HEK293 (cell line): ENCODE measurements at regions not wholly inside any gene's neighbourhood (a gene's known extent, or its start where the extent isn't known, plus 50 kb on each side); places are given as distances from the start of the nearest gene placed in this dataset.

Experiments
- CTCF ChIA-PET: fragments of 350-600 bp; formaldehyde crosslinking; extraction: SDS; loops from one replicate; lab custom pipeline; 2021; ENCODE audit warnings: antibody characterized with exemption; lab: Yijun Ruan, JAX
- POLR2A ChIA-PET: fragments of 300-600 bp; formaldehyde crosslinking; extraction: SDS; loops from one replicate; lab custom pipeline; 2020; ENCODE audit warnings: antibody characterized with exemption, inconsistent platforms; lab: Yijun Ruan, JAX
- H3K27ac ChIP-seq: fragments of 200-500 bp; sonication (Bioruptor generic); 2 replicates; pipeline ENCODE4 v1.5.1; 2014; ENCODE audit warnings: low read depth, low read length, control low read depth, inconsistent platforms; ENCODE audit errors: extremely low read depth
- H3K36me3 ChIP-seq, 2 experiments: fragments of 200-500 bp in 1 of 2; sonication (Bioruptor generic) in 1 of 2; 1 replicate in 1 of 2; 2 replicates in 1 of 2; pipeline ENCODE4 v1.5.1; 2014 to 2017; ENCODE audit warnings: inconsistent platforms in 2 of 2, low read length in 2 of 2; ENCODE audit not compliant: control insufficient read depth in 2 of 2, insufficient read depth in 1 of 2
- H3K4me1 ChIP-seq: fragments of 200-500 bp; sonication (Bioruptor generic); 2 replicates; pipeline ENCODE4 v1.5.1; 2014; ENCODE audit warnings: mild to moderate bottlenecking, low read length, inconsistent platforms; ENCODE audit not compliant: control insufficient read depth, insufficient read depth
- H3K4me3 ChIP-seq: 2 replicates; pipeline ENCODE4 v1.5.1; 2011; ENCODE audit warnings: low read depth, mild to moderate bottlenecking, control low read depth, low read length, moderate library complexity
- H3K9me3 ChIP-seq: fragments of 200-500 bp; sonication (Bioruptor generic); 2 replicates; pipeline ENCODE4 v1.5.1; 2014; ENCODE audit warnings: low read depth, low read length, inconsistent platforms; ENCODE audit not compliant: control insufficient read depth, insufficient read depth
- BCL6B ChIP-seq: fragments of 450-650 bp; formaldehyde crosslinking; IDR thresholded peaks from 2 replicates; pipeline ENCODE4 v1.5.1; 2017; ENCODE audit warnings: missing biosample characterization, missing genetic modification characterization
- IKZF3 ChIP-seq: fragments of 450-650 bp; IDR thresholded peaks from 2 replicates; pipeline ENCODE4 v1.5.0; 2018; ENCODE audit warnings: missing biosample characterization, mild to moderate bottlenecking, missing genetic modification characterization, moderate library complexity
- INSM2 ChIP-seq: fragments of 450-650 bp; formaldehyde crosslinking; IDR thresholded peaks from 2 replicates; pipeline ENCODE4 v1.5.1; 2016; ENCODE audit warnings: missing biosample characterization, missing genetic modification characterization
- SCRT2 ChIP-seq: fragments of 450-650 bp; formaldehyde crosslinking; IDR thresholded peaks from 2 replicates; pipeline ENCODE4 v1.5.1; 2016; ENCODE audit warnings: missing biosample characterization, missing genetic modification characterization
- SP7 ChIP-seq: fragments of 450-650 bp; formaldehyde crosslinking; IDR thresholded peaks from 2 replicates; pipeline ENCODE4 v1.5.1; 2016; ENCODE audit warnings: missing biosample characterization, missing genetic modification characterization
- YY1 ChIP-seq: fragments of 450-650 bp; formaldehyde crosslinking; IDR thresholded peaks from 2 replicates; pipeline ENCODE4 v1.5.1; 2018; ENCODE audit warnings: missing biosample characterization, missing genetic modification characterization
- ZBTB10 ChIP-seq: fragments of 450-650 bp; formaldehyde crosslinking; IDR thresholded peaks from 2 replicates; pipeline ENCODE4 v1.5.1; 2016; ENCODE audit warnings: missing biosample characterization, missing genetic modification characterization
- ZFP37 ChIP-seq: fragments of 450-650 bp; formaldehyde crosslinking; IDR thresholded peaks from 2 replicates; pipeline ENCODE4 v1.5.1; 2016; ENCODE audit warnings: missing biosample characterization, missing genetic modification characterization
- ZNF112 ChIP-seq: fragments of 450-650 bp; formaldehyde crosslinking; IDR thresholded peaks from 2 replicates; pipeline ENCODE4 v1.5.0; 2017; ENCODE audit warnings: missing biosample characterization, missing genetic modification characterization
- ZNF140 ChIP-seq: fragments of 450-650 bp; formaldehyde crosslinking; IDR thresholded peaks from 2 replicates; pipeline ENCODE4 v1.5.1; 2016; ENCODE audit warnings: missing biosample characterization, missing genetic modification characterization
- ZNF175 ChIP-seq: fragments of 450-650 bp; formaldehyde crosslinking; IDR thresholded peaks from 2 replicates; pipeline ENCODE4 v1.5.1; 2016; ENCODE audit warnings: missing biosample characterization, missing genetic modification characterization
- ZNF18 ChIP-seq: fragments of 450-650 bp; formaldehyde crosslinking; IDR thresholded peaks from 2 replicates; pipeline ENCODE4 v1.5.1; 2016; ENCODE audit warnings: missing biosample characterization, missing genetic modification characterization
- ZNF223 ChIP-seq: fragments of 450-650 bp; formaldehyde crosslinking; IDR thresholded peaks from 2 replicates; pipeline ENCODE4 v1.5.1; 2016; ENCODE audit warnings: missing biosample characterization, missing genetic modification characterization
- ZNF23 ChIP-seq: fragments of 450-650 bp; formaldehyde crosslinking; IDR thresholded peaks from 2 replicates; pipeline ENCODE4 v1.5.1; 2016; ENCODE audit warnings: missing biosample characterization, missing genetic modification characterization, borderline replicate concordance
- ZNF274 ChIP-seq, 2 experiments: fragments of 200-500 bp in 1 of 2; fragments of 450-650 bp in 1 of 2; sonication (Bioruptor generic) in 1 of 2; formaldehyde crosslinking in 1 of 2; IDR thresholded peaks; 2 replicates each; pipeline versions ENCODE4 v1.5.1 to v1.6.1; 2014 to 2016; ENCODE audit warnings: borderline replicate concordance in 1 of 2, inconsistent platforms in 1 of 2, low read length in 1 of 2, missing biosample characterization in 1 of 2, missing genetic modification characterization in 1 of 2
- ZNF488 ChIP-seq: fragments of 450-650 bp; formaldehyde crosslinking; IDR thresholded peaks from 2 replicates; pipeline ENCODE4 v1.5.1; 2016; ENCODE audit warnings: missing biosample characterization, missing genetic modification characterization
- ZNF501 ChIP-seq: fragments of 450-650 bp; formaldehyde crosslinking; IDR thresholded peaks from 2 replicates; pipeline ENCODE4 v1.5.1; 2016; ENCODE audit warnings: missing biosample characterization, missing genetic modification characterization
- ZNF521 ChIP-seq: fragments of 450-650 bp; formaldehyde crosslinking; IDR thresholded peaks from 2 replicates; pipeline ENCODE4 v1.5.1; 2017; ENCODE audit warnings: missing biosample characterization, mild to moderate bottlenecking, missing genetic modification characterization
- ZNF555 ChIP-seq: fragments of 450-650 bp; formaldehyde crosslinking; conservative IDR thresholded peaks from 2 replicates; pipeline ENCODE4 v1.5.1; 2017; ENCODE audit warnings: missing biosample characterization, mild to moderate bottlenecking, missing genetic modification characterization, inconsistent platforms
- ZNF621 ChIP-seq: fragments of 450-650 bp; formaldehyde crosslinking; IDR thresholded peaks from 2 replicates; pipeline ENCODE4 v1.5.1; 2017; ENCODE audit warnings: missing biosample characterization, missing genetic modification characterization
- ZNF629 ChIP-seq: fragments of 450-650 bp; formaldehyde crosslinking; IDR thresholded peaks from 2 replicates; pipeline ENCODE4 v1.5.1; 2017; ENCODE audit warnings: missing biosample characterization, missing genetic modification characterization
- ZNF701 ChIP-seq: fragments of 450-650 bp; formaldehyde crosslinking; IDR thresholded peaks from 2 replicates; pipeline ENCODE4 v1.5.1; 2016; ENCODE audit warnings: missing biosample characterization, missing genetic modification characterization
- ZNF704 ChIP-seq: fragments of 450-650 bp; formaldehyde crosslinking; IDR thresholded peaks from 2 replicates; pipeline ENCODE4 v1.5.1; 2016; ENCODE audit warnings: missing biosample characterization, missing genetic modification characterization
- ZNF785 ChIP-seq: fragments of 450-650 bp; formaldehyde crosslinking; IDR thresholded peaks from 2 replicates; pipeline ENCODE4 v1.5.1; 2016; ENCODE audit warnings: missing biosample characterization, missing genetic modification characterization
- ZNF791 ChIP-seq: fragments of 450-650 bp; formaldehyde crosslinking; IDR thresholded peaks from 2 replicates; pipeline ENCODE4 v1.5.1; 2016; ENCODE audit warnings: missing biosample characterization, missing genetic modification characterization
- ZXDB ChIP-seq: fragments of 450-650 bp; formaldehyde crosslinking; IDR thresholded peaks from 2 replicates; pipeline ENCODE4 v1.5.1; 2016; ENCODE audit warnings: missing biosample characterization, missing genetic modification characterization

- no peaks in the 10 kb centered on the region for H3K36me3 ChIP-seq
- ChIA-PET CTCF (interaction anchor here (0.6 to 1.7 kb wide), 4 partner anchors 22 to 213 kb away, joined by 3 to 8 read pairs (median 4); no protein-coding TSS in a partner anchor), POLR2A (interaction anchor here (2.9 kb wide), 1 partner anchor 175 kb away, joined by 8 read pairs; the partner anchor contains the start of gene EIF4G2)
- no peak overlapping the region for H3K4me3 ChIP-seq
- TF ChIP-seq IKZF3 (tag by site-specific recombination) = no peak
- TF ChIP-seq ZNF274 (IDR thresholded peaks at IDR 0.05; ENCODE audit: low read length) = no peak
- no peak for TF ChIP-seq ZNF274 (tag by site-specific recombination; IDR thresholded peaks at IDR 0.05; ENCODE audit: borderline replicate concordance)
- no peak for TF ChIP-seq YY1
- no peak for TF ChIP-seq ZNF555 (tag by site-specific recombination)
- TF ChIP-seq ZNF112 (tag by site-specific recombination) = no peak
- no peak for TF ChIP-seq ZFP37 (tag by site-specific recombination)
- TF ChIP-seq SP7 = no peak
- no peak for TF ChIP-seq BCL6B (tag by site-specific recombination)
- TF ChIP-seq ZNF23 (tag by site-specific recombination) = no peak
- no peak for TF ChIP-seq INSM2
- TF ChIP-seq ZNF785 (tag by site-specific recombination) = no peak
- TF ChIP-seq ZNF791 (tag by site-specific recombination) = no peak
- TF ChIP-seq ZNF629 (tag by site-specific recombination) = no peak
- TF ChIP-seq ZNF140 = no peak
- TF ChIP-seq ZNF18 (tag by site-specific recombination) = no peak
- no peak for TF ChIP-seq ZNF521
- TF ChIP-seq ZNF175 = no peak
- TF ChIP-seq ZNF621 = no peak
- H3K27ac ChIP-seq = no peak overlapping the region
- H3K9me3 ChIP-seq = no peaks in the 10 kb centered on the region
- no peaks in the 10 kb centered on the region for H3K4me1 ChIP-seq
Measured at GRCh38 chr11:10984250-10984649, 126.4 kb upstream of the ZBED5 start.

- H3K4me3 ChIP-seq = no peak overlapping the region
- ChIA-PET POLR2A (interaction anchor here (0.7 to 2.9 kb wide), 2 partner anchors 49 to 174 kb away, joined by 3 to 8 read pairs; partner anchors contain the start of gene EIF4G2), CTCF (interaction anchor here (1.5 to 1.7 kb wide), 2 partner anchors 49 to 212 kb away, joined by 6 to 8 read pairs; no protein-coding TSS in a partner anchor)
- H3K36me3 ChIP-seq = no peaks in the 10 kb centered on the region
- H3K27ac ChIP-seq = no peak overlapping the region
- H3K4me1 ChIP-seq = no peaks in the 10 kb centered on the region
- H3K9me3 ChIP-seq = no peaks in the 10 kb centered on the region
- TF ChIP-seq ZNF701 (tag by site-specific recombination) = no peak
- no peak for TF ChIP-seq ZNF704 (tag by site-specific recombination)
- no peak for TF ChIP-seq ZXDB (tag by site-specific recombination)
- TF ChIP-seq ZNF223 (tag by site-specific recombination) = no peak
- no peak for TF ChIP-seq ZNF488 (tag by site-specific recombination)
- no peak for TF ChIP-seq ZNF501
- no peak for TF ChIP-seq ZBTB10 (tag by site-specific recombination)
- no peak for TF ChIP-seq SCRT2 (tag by site-specific recombination)
Measured at GRCh38 chr11:10982704-10983510, 125.1 kb upstream of the ZBED5 start.
